Endothelial cell of umbilical vein (primary cell): ENCODE measurements at regions not wholly inside any gene's neighbourhood (a gene's known extent, or its start where the extent isn't known, plus 50 kb on each side); places are given as distances from the start of the nearest gene placed in this dataset.

ENCODE experiments used
- BruUV-seq: library from RNA; stranded (reverse); fragments of 400-500 nt; replicated peaks from 2 replicates; lab custom pipeline; 2021; lab: Mats Ljungman, UMichigan
- CTCF ChIA-PET: fragments of 300-600, 350-600 bp; sonication (Branson Sonifier 250); formaldehyde crosslinking; loops from one replicate; lab custom pipeline; 2021; ENCODE audit warnings: antibody characterized with exemption, inconsistent platforms; lab: Charles Lee
- POLR2A ChIA-PET: fragments of 300-600, 350-600 bp; sonication (Branson Sonifier 250); formaldehyde crosslinking; loops from one replicate; lab custom pipeline; 2021; ENCODE audit warnings: antibody characterized with exemption, inconsistent platforms; lab: Charles Lee
- DNase-seq: peaks from one replicate; pipeline ENCODE4 v3.0.0-alpha.2; 2011; ENCODE audit warnings: low read depth, low spot score
- FAIRE-seq: peaks from 2 replicates; lab custom pipeline; 2011; peaks lifted over from hg19 to GRCh38; lab: Jason Lieb, UNC
- H2AFZ ChIP-seq: 2 replicates; pipeline ENCODE4 v1.6.0; 2012; ENCODE audit warnings: low read depth, low read length, control low read depth, inconsistent platforms
- H3K27ac ChIP-seq: 2 replicates; pipeline ENCODE4 v1.5.1; 2011; ENCODE audit warnings: low read depth, mild to moderate bottlenecking, control low read depth, low read length, moderate library complexity; ENCODE audit not compliant: insufficient read depth
- H3K27me3 ChIP-seq, 2 experiments: 2 replicates each; pipeline versions ENCODE4 v1.6.0 to v1.6.1; 2011; ENCODE audit warnings: low read length in 2 of 2, mixed read lengths in 1 of 2; ENCODE audit not compliant: control insufficient read depth in 2 of 2, insufficient read depth in 2 of 2
- H3K36me3 ChIP-seq, 2 experiments: 2 replicates in 1 of 2; 3 replicates in 1 of 2; pipeline ENCODE4 v1.5.1; 2011; ENCODE audit warnings: low read length in 2 of 2, mild to moderate bottlenecking in 1 of 2, moderate library complexity in 1 of 2; ENCODE audit not compliant: control insufficient read depth in 2 of 2, insufficient read depth in 2 of 2; ENCODE audit errors: extremely low read depth in 1 of 2
- H3K4me1 ChIP-seq: 3 replicates; pipeline ENCODE4 v1.5.1; 2011; ENCODE audit warnings: mild to moderate bottlenecking, low read length; ENCODE audit not compliant: control insufficient read depth, insufficient read depth; ENCODE audit errors: extremely low read depth
- H3K4me2 ChIP-seq: 2 replicates; pipeline ENCODE4 v1.6.1; 2011; ENCODE audit warnings: low read length, control low read depth, mixed read lengths; ENCODE audit not compliant: insufficient read depth
- H3K4me3 ChIP-seq, 3 experiments: fragments of 200-600 bp in 1 of 3; sonication (generic), shearing (Covaris generic) in 1 of 3; replicated peaks in 1 of 3; 2 replicates each; pipeline ENCODE4 v1.5.1; 2011 to 2016; ENCODE audit warnings: control low read depth in 3 of 3, low read length in 3 of 3, mild to moderate bottlenecking in 2 of 3, inconsistent platforms in 1 of 3, low read depth in 1 of 3, moderate library complexity in 1 of 3; ENCODE audit not compliant: insufficient read depth in 1 of 3
- H3K79me2 ChIP-seq: 2 replicates; pipeline ENCODE4 v1.6.0; 2012; ENCODE audit warnings: low read length, inconsistent platforms; ENCODE audit not compliant: control insufficient read depth, insufficient read depth
- H3K9ac ChIP-seq: replicated peaks from 2 replicates; pipeline ENCODE3; 2011; ENCODE audit warnings: low read length, control low read depth; ENCODE audit not compliant: insufficient read depth; ENCODE audit errors: extremely low read depth
- H3K9me1 ChIP-seq: replicated peaks from 3 replicates; pipeline ENCODE4 v1.6.0; 2011; ENCODE audit warnings: mild to moderate bottlenecking, low read length; ENCODE audit not compliant: control insufficient read depth, insufficient read depth; ENCODE audit errors: extremely low read depth
- H3K9me3 ChIP-seq: replicated peaks from 2 replicates; pipeline ENCODE4 v1.5.1; 2012; ENCODE audit warnings: low read length, inconsistent platforms; ENCODE audit not compliant: control insufficient read depth, insufficient read depth
- H4K20me1 ChIP-seq: replicated peaks from 2 replicates; pipeline ENCODE3; 2011; ENCODE audit warnings: mild to moderate bottlenecking, low read length; ENCODE audit not compliant: control insufficient read depth, insufficient read depth; ENCODE audit errors: extremely low read depth
- EZH2 ChIP-seq: IDR thresholded peaks from 2 replicates; pipeline ENCODE4 v1.6.1; 2012; ENCODE audit warnings: borderline replicate concordance, low read depth, mild to moderate bottlenecking, moderate library complexity, low read length, inconsistent platforms; ENCODE audit not compliant: severe bottlenecking
- FOS ChIP-seq: IDR thresholded peaks from 2 replicates; pipeline ENCODE4 v1.6.1; 2011; ENCODE audit warnings: mild to moderate bottlenecking, low read length, moderate library complexity, borderline replicate concordance; ENCODE audit not compliant: insufficient read depth
- GATA2 ChIP-seq: IDR thresholded peaks from 2 replicates; pipeline ENCODE4 v1.7.0; 2011; ENCODE audit warnings: low read depth, mild to moderate bottlenecking, moderate library complexity, mixed read lengths, low read length; ENCODE audit not compliant: insufficient read length, insufficient read depth
- JUN ChIP-seq: IDR thresholded peaks from 2 replicates; pipeline ENCODE4 v1.6.1; 2011; ENCODE audit warnings: borderline replicate concordance, low read depth; ENCODE audit not compliant: insufficient read length, insufficient read depth
- MYC ChIP-seq: IDR thresholded peaks from one replicate; pipeline ENCODE4 v1.6.1; 2011; ENCODE audit warnings: mild to moderate bottlenecking, low read depth, low read length
- POLR2A ChIP-seq: IDR thresholded peaks from 2 replicates; pipeline ENCODE4 v1.6.1; 2012; ENCODE audit warnings: low read depth, mild to moderate bottlenecking, control low read depth, low read length
- POLR2AphosphoS5 ChIP-seq: IDR thresholded peaks from 2 replicates; pipeline ENCODE4 v1.6.1; 2012; ENCODE audit warnings: low read depth, mild to moderate bottlenecking, control low read depth, low read length, moderate library complexity; ENCODE audit not compliant: insufficient read depth
- dilution Hi-C: fragments of 300-500 bp; cut with MboI; formaldehyde crosslinking; loops from one replicate; pipeline ENCODE4 v1.15.0; 2019; ENCODE audit warnings: low sequenced_read_pairs; ENCODE audit not compliant: extremely low pct_ligation_motif_present
- intact Hi-C: fragments of 100-400 bp; cut with micrococcal nuclease; formaldehyde crosslinking; loops from one replicate; pipeline ENCODE4 v1.10.0; 2022
- TF ChIP-seq, protein P1 (sequence below): IDR thresholded peaks from 2 replicates; pipeline ENCODE4 v1.6.1; 2011; ENCODE audit not compliant: insufficient read depth, insufficient read length
- TF ChIP-seq, protein P2 (sequence below), 2 donors: IDR thresholded peaks; 1 replicate in 1 of 2; 2 replicates in 1 of 2; pipeline ENCODE4 v1.5.1; 2011; ENCODE audit warnings: low read length in 2 of 2, mild to moderate bottlenecking in 2 of 2, moderate library complexity in 2 of 2, control low read depth in 1 of 2, inconsistent platforms in 1 of 2, low read depth in 1 of 2; ENCODE audit not compliant: insufficient read depth in 1 of 2; ENCODE audit errors: extremely low read depth in 1 of 2

DNA sequence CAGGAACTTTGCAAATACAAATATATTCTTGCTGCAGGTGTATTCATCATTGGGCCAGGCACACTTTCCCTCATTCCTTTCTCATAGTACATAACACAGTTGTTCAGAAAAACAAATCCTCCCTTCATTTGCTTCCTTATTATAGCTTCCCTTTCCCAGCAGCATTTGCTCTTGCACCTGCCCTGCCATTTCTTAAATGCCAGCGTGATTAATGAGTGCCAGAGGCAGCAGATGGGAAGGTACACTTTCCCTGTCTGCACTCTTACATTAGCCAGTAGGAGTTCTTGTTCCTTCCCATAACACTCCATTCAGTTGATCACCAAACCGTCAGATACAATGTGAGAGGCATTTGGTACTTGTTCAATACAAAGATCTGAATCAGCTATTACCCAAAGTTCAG lies 128.5 kb upstream of the GAP43 start:
- Histone ChIP-seq H3K4me1 (no peaks in the 10 kb centered on the region), H3K27me3 (peaks cover 2 to 6% of the 10 kb centered on the region in 2 experiments), H3K36me3 (no peaks in the 10 kb centered on the region), H3K4me3 (no peak overlapping the region), H3K9me1 (no peaks in the 10 kb centered on the region), H4K20me1 (no peaks in the 10 kb centered on the region), H2AFZ (no peak overlapping the region), H3K9ac (no peak overlapping the region), H3K4me2 (no peak overlapping the region), H3K9me3 (no peaks in the 10 kb centered on the region), H3K79me2 (no peaks in the 10 kb centered on the region), H3K27ac (no peak overlapping the region)
- TF ChIP-seq FOS (no peak), MYC (no peak), EZH2 (no peak), JUN (no peak), GATA2 (no peak), POLR2A (no peak), POLR2AphosphoS5 (no peak)
- CTCF ChIA-PET = interaction anchor here (0.9 kb wide), 1 partner anchor 277 kb away, joined by 3 read pairs; no protein-coding TSS in a partner anchor
- POLR2A ChIA-PET = no interaction called here
- dilution Hi-C loops (no loop called here), intact Hi-C loops (loop anchor here (10.0 kb wide), 1 partner anchor 60 kb away; no protein-coding TSS in a partner anchor)
- DNase-seq (no peak), FAIRE-seq (no peak)
- BruUV-seq = no TSS peak

DNA sequence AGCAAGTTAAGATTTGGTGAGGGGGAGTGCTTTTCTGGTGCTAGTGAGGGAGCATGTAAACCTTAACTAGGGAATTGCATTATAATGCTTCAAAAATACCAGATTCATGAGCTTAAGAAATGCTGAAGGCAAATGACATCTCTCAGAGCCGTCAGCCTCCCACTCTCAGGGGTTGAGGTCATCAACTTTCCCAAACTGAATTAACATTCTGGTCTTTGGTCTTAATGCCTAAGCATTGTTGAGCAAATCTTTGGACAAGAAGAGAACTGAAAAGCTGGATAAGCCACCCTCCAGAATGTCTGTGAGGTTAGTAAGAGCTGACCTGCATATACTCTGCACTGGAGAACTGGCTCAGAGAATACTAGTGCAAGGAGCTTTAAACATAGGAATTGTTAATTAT lies 124.9 kb upstream of the GAP43 start:
- dilution Hi-C loops = no loop called here
- intact Hi-C loops = loop anchor here (10.0 kb wide), 1 partner anchor 56 kb away; no protein-coding TSS in a partner anchor
- Histone ChIP-seq H3K36me3 (no peaks in the 10 kb centered on the region), H3K4me1 (peaks cover 19% of the 10 kb centered on the region), H3K9me3 (no peaks in the 10 kb centered on the region), H3K9me1 (no peaks in the 10 kb centered on the region), H3K27ac (no peak overlapping the region), H3K27me3 (peaks cover 0 to 2% of the 10 kb centered on the region in 2 experiments), H3K4me2 (no peak overlapping the region), H3K9ac (no peak overlapping the region), H3K4me3 (no peak overlapping the region), H2AFZ (no peak overlapping the region), H4K20me1 (no peaks in the 10 kb centered on the region), H3K79me2 (no peaks in the 10 kb centered on the region)
- CTCF ChIA-PET = no interaction called here
- POLR2A ChIA-PET = no interaction called here
- TF ChIP-seq MYC (no peak), GATA2 (no peak), POLR2A (no peak), FOS (no peak), POLR2AphosphoS5 (no peak), EZH2 (no peak), JUN (no peak)
- TF ChIP-seq, protein P1, sequence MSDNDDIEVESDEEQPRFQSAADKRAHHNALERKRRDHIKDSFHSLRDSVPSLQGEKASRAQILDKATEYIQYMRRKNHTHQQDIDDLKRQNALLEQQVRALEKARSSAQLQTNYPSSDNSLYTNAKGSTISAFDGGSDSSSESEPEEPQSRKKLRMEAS = no peak
- TF ChIP-seq, protein P2, sequence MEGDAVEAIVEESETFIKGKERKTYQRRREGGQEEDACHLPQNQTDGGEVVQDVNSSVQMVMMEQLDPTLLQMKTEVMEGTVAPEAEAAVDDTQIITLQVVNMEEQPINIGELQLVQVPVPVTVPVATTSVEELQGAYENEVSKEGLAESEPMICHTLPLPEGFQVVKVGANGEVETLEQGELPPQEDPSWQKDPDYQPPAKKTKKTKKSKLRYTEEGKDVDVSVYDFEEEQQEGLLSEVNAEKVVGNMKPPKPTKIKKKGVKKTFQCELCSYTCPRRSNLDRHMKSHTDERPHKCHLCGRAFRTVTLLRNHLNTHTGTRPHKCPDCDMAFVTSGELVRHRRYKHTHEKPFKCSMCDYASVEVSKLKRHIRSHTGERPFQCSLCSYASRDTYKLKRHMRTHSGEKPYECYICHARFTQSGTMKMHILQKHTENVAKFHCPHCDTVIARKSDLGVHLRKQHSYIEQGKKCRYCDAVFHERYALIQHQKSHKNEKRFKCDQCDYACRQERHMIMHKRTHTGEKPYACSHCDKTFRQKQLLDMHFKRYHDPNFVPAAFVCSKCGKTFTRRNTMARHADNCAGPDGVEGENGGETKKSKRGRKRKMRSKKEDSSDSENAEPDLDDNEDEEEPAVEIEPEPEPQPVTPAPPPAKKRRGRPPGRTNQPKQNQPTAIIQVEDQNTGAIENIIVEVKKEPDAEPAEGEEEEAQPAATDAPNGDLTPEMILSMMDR (IDR thresholded peaks at IDR 0.05; ENCODE audit: extremely low read depth in 1 of 2, insufficient read depth in 1 of 2, low read depth in 1 of 2, low read length in 2 of 2) = no peak
- no peak for DNase-seq
- no peak for FAIRE-seq
- BruUV-seq = no TSS peak
